ENCODE measurements at regions not wholly inside any gene's neighbourhood (a gene's known extent, or its start where the extent isn't known, plus 50 kb on each side); places are given as distances from the start of the nearest gene placed in this dataset.

GRCh38 chr4:135114079-135114478 is 912.5 kb upstream of the PABPC4L start:
- no CpG with 5 or more reads among the region's 2 CpGs for WGBS (ENCODE audit: extremely low coverage, insufficient coverage, low lambda C conversion rate)
- no peak overlapping the region for H3K56ac ChIP-seq (ENCODE audit: low read length)
- H3K4me3 ChIP-seq (ENCODE audit: low read length) = no peak overlapping the region
- no peak overlapping the region for H4K8ac ChIP-seq (ENCODE audit: low read depth, low read length)
- H4K5ac ChIP-seq (ENCODE audit: low read length) = no peak overlapping the region
- no peak overlapping the region for H3K4ac ChIP-seq (ENCODE audit: low read depth, low read length)
- no peak overlapping the region for H3K23ac ChIP-seq (ENCODE audit: low read length)
- no peaks in the 10 kb centered on the region for H3K27me3 ChIP-seq (ENCODE audit: insufficient read depth, low read length, poor library complexity)
- H3K79me2 ChIP-seq (ENCODE audit: control insufficient read depth, insufficient read depth, low read length) = no peaks in the 10 kb centered on the region
- no peak overlapping the region for H3K4me2 ChIP-seq (ENCODE audit: low read length)
- H3K18ac ChIP-seq (ENCODE audit: low read length) = no peak overlapping the region
- no peak overlapping the region for H2BK5ac ChIP-seq (ENCODE audit: low read length)
- no peak overlapping the region for H2BK15ac ChIP-seq (replicated peaks; ENCODE audit: low read depth)
- no peak overlapping the region for H2BK120ac ChIP-seq (ENCODE audit: low read depth, low read length)
- H3K4me1 ChIP-seq (ENCODE audit: control insufficient read depth, low read depth, low read length) = no peaks in the 10 kb centered on the region
- H3K36me3 ChIP-seq (ENCODE audit: control insufficient read depth, insufficient read depth, low read length) = no peaks in the 10 kb centered on the region
- H3K79me1 ChIP-seq (ENCODE audit: low read length) = no peaks in the 10 kb centered on the region
- no peak overlapping the region for H3K27ac ChIP-seq (ENCODE audit: low read depth, low read length)
- no peak overlapping the region for H3K9ac ChIP-seq (ENCODE audit: low read length)
- H2AK5ac ChIP-seq (ENCODE audit: low read length) = no peak overlapping the region
- no peak for DNase-seq

- no peak for DNase-seq
- no CpG with 5 or more reads among the region's 2 CpGs for WGBS (ENCODE audit: extremely low coverage, insufficient coverage, low lambda C conversion rate)
Observed at GRCh38 chr4:135098061-135098460, 896.5 kb upstream of the PABPC4L start.

GRCh38 chr4:135073389-135073788 is 871.8 kb upstream of the PABPC4L start:
- no peak overlapping the region for H3K4me3 ChIP-seq (ENCODE audit: low read length)
- H3K4me1 ChIP-seq (ENCODE audit: control insufficient read depth, low read depth, low read length) = no peaks in the 10 kb centered on the region
- WGBS (ENCODE audit: extremely low coverage, insufficient coverage, low lambda C conversion rate) = no CpG with 5 or more reads among the region's 2 CpGs
- no peak overlapping the region for H3K4me2 ChIP-seq (ENCODE audit: low read length)
- no peaks in the 10 kb centered on the region for H3K79me2 ChIP-seq (ENCODE audit: control insufficient read depth, insufficient read depth, low read length)
- H3K36me3 ChIP-seq (ENCODE audit: control insufficient read depth, insufficient read depth, low read length) = no peaks in the 10 kb centered on the region
- H4K5ac ChIP-seq (ENCODE audit: low read length) = no peak overlapping the region
- H3K4ac ChIP-seq (ENCODE audit: low read depth, low read length) = no peak overlapping the region
- H3K27me3 ChIP-seq (ENCODE audit: insufficient read depth, low read length, poor library complexity) = no peaks in the 10 kb centered on the region
- H3K79me1 ChIP-seq (ENCODE audit: low read length) = no peaks in the 10 kb centered on the region
- H3K56ac ChIP-seq (ENCODE audit: low read length) = no peak overlapping the region
- H3K18ac ChIP-seq (ENCODE audit: low read length) = no peak overlapping the region
- DNase-seq = no peak
- H3K27ac ChIP-seq (ENCODE audit: low read depth, low read length) = no peak overlapping the region
- H2BK5ac ChIP-seq (ENCODE audit: low read length) = no peak overlapping the region
- no peak overlapping the region for H3K9ac ChIP-seq (ENCODE audit: low read length)
- no peak overlapping the region for H2BK120ac ChIP-seq (ENCODE audit: low read depth, low read length)
- no peak overlapping the region for H3K23ac ChIP-seq (ENCODE audit: low read length)
- no peak overlapping the region for H4K8ac ChIP-seq (ENCODE audit: low read depth, low read length)
- H2BK15ac ChIP-seq (replicated peaks; ENCODE audit: low read depth) = no peak overlapping the region
- H2AK5ac ChIP-seq (ENCODE audit: low read length) = no peak overlapping the region

More at GRCh38 chr4:135098061-135098460, 896.5 kb upstream of the PABPC4L start:
- Histone ChIP-seq H4K8ac (ENCODE audit: low read depth, low read length) (no peak overlapping the region), H3K79me2 (ENCODE audit: control insufficient read depth, insufficient read depth, low read length) (no peaks in the 10 kb centered on the region), H3K4me3 (ENCODE audit: low read length) (no peak overlapping the region), H3K18ac (ENCODE audit: low read length) (no peak overlapping the region), H3K56ac (ENCODE audit: low read length) (no peak overlapping the region), H2BK120ac (ENCODE audit: low read depth, low read length) (no peak overlapping the region), H3K27ac (ENCODE audit: low read depth, low read length) (no peak overlapping the region), H3K4ac (ENCODE audit: low read depth, low read length) (no peak overlapping the region), H2BK15ac (replicated peaks; ENCODE audit: low read depth) (no peak overlapping the region), H2BK5ac (ENCODE audit: low read length) (no peak overlapping the region), H3K4me1 (ENCODE audit: control insufficient read depth, low read depth, low read length) (no peaks in the 10 kb centered on the region), H2AK5ac (ENCODE audit: low read length) (no peak overlapping the region), H3K27me3 (ENCODE audit: insufficient read depth, low read length, poor library complexity) (no peaks in the 10 kb centered on the region), H3K9ac (ENCODE audit: low read length) (no peak overlapping the region), H3K79me1 (ENCODE audit: low read length) (no peaks in the 10 kb centered on the region), H4K5ac (ENCODE audit: low read length) (no peak overlapping the region), H3K4me2 (ENCODE audit: low read length) (no peak overlapping the region), H3K23ac (ENCODE audit: low read length) (no peak overlapping the region), H3K36me3 (ENCODE audit: control insufficient read depth, insufficient read depth, low read length) (no peaks in the 10 kb centered on the region)

GRCh38 chr4:135072553-135072952 is 871.0 kb upstream of the PABPC4L start:
- no peak overlapping the region for H3K18ac ChIP-seq (ENCODE audit: low read length)
- no peaks in the 10 kb centered on the region for H3K27me3 ChIP-seq (ENCODE audit: insufficient read depth, low read length, poor library complexity)
- H3K4ac ChIP-seq (ENCODE audit: low read depth, low read length) = no peak overlapping the region
- H3K79me2 ChIP-seq (ENCODE audit: control insufficient read depth, insufficient read depth, low read length) = no peaks in the 10 kb centered on the region
- H2AK5ac ChIP-seq (ENCODE audit: low read length) = no peak overlapping the region
- no peak overlapping the region for H3K56ac ChIP-seq (ENCODE audit: low read length)
- no peak overlapping the region for H2BK5ac ChIP-seq (ENCODE audit: low read length)
- no peak overlapping the region for H3K4me2 ChIP-seq (ENCODE audit: low read length)
- WGBS (ENCODE audit: extremely low coverage, insufficient coverage, low lambda C conversion rate) = no CpG with 5 or more reads among the region's 3 CpGs
- no peaks in the 10 kb centered on the region for H3K79me1 ChIP-seq (ENCODE audit: low read length)
- H2BK15ac ChIP-seq (replicated peaks; ENCODE audit: low read depth) = no peak overlapping the region
- no peaks in the 10 kb centered on the region for H3K4me1 ChIP-seq (ENCODE audit: control insufficient read depth, low read depth, low read length)
- H4K5ac ChIP-seq (ENCODE audit: low read length) = no peak overlapping the region
- no peak for DNase-seq
- no peak overlapping the region for H3K27ac ChIP-seq (ENCODE audit: low read depth, low read length)
- H3K36me3 ChIP-seq (ENCODE audit: control insufficient read depth, insufficient read depth, low read length) = no peaks in the 10 kb centered on the region
- no peak overlapping the region for H3K9ac ChIP-seq (ENCODE audit: low read length)
- no peak overlapping the region for H2BK120ac ChIP-seq (ENCODE audit: low read depth, low read length)
- H4K8ac ChIP-seq (ENCODE audit: low read depth, low read length) = no peak overlapping the region
- H3K23ac ChIP-seq (ENCODE audit: low read length) = no peak overlapping the region
- no peak overlapping the region for H3K4me3 ChIP-seq (ENCODE audit: low read length)

GRCh38 chr4:135065366-135065765 is 863.8 kb upstream of the PABPC4L start:
- H3K79me1 ChIP-seq (ENCODE audit: low read length) = no peaks in the 10 kb centered on the region
- H3K56ac ChIP-seq (ENCODE audit: low read length) = no peak overlapping the region
- no peaks in the 10 kb centered on the region for H3K79me2 ChIP-seq (ENCODE audit: control insufficient read depth, insufficient read depth, low read length)
- H3K4me3 ChIP-seq (ENCODE audit: low read length) = no peak overlapping the region
- DNase-seq = no peak
- H3K4ac ChIP-seq (ENCODE audit: low read depth, low read length) = no peak overlapping the region
- no peaks in the 10 kb centered on the region for H3K36me3 ChIP-seq (ENCODE audit: control insufficient read depth, insufficient read depth, low read length)
- H2BK5ac ChIP-seq (ENCODE audit: low read length) = no peak overlapping the region
- no peaks in the 10 kb centered on the region for H3K4me1 ChIP-seq (ENCODE audit: control insufficient read depth, low read depth, low read length)
- H2BK120ac ChIP-seq (ENCODE audit: low read depth, low read length) = no peak overlapping the region
- no peak overlapping the region for H3K9ac ChIP-seq (ENCODE audit: low read length)
- H2BK15ac ChIP-seq (replicated peaks; ENCODE audit: low read depth) = no peak overlapping the region
- H4K5ac ChIP-seq (ENCODE audit: low read length) = no peak overlapping the region
- no peak overlapping the region for H4K8ac ChIP-seq (ENCODE audit: low read depth, low read length)
- H3K18ac ChIP-seq (ENCODE audit: low read length) = no peak overlapping the region
- no peak overlapping the region for H3K27ac ChIP-seq (ENCODE audit: low read depth, low read length)
- no peak overlapping the region for H3K23ac ChIP-seq (ENCODE audit: low read length)
- no peak overlapping the region for H2AK5ac ChIP-seq (ENCODE audit: low read length)
- no peak overlapping the region for H3K4me2 ChIP-seq (ENCODE audit: low read length)
- no CpG with 5 or more reads among the region's 2 CpGs for WGBS (ENCODE audit: extremely low coverage, insufficient coverage, low lambda C conversion rate)
- H3K27me3 ChIP-seq (ENCODE audit: insufficient read depth, low read length, poor library complexity) = no peaks in the 10 kb centered on the region

- Histone ChIP-seq H3K4ac (ENCODE audit: low read depth, low read length) (no peak overlapping the region), H4K5ac (ENCODE audit: low read length) (no peak overlapping the region), H2BK15ac (replicated peaks; ENCODE audit: low read depth) (no peak overlapping the region), H3K23ac (ENCODE audit: low read length) (no peak overlapping the region), H3K4me3 (ENCODE audit: low read length) (no peak overlapping the region), H3K27me3 (ENCODE audit: insufficient read depth, low read length, poor library complexity) (no peaks in the 10 kb centered on the region), H3K79me2 (ENCODE audit: control insufficient read depth, insufficient read depth, low read length) (no peaks in the 10 kb centered on the region), H2AK5ac (ENCODE audit: low read length) (no peak overlapping the region), H4K8ac (ENCODE audit: low read depth, low read length) (no peak overlapping the region), H3K27ac (ENCODE audit: low read depth, low read length) (no peak overlapping the region), H3K56ac (ENCODE audit: low read length) (no peak overlapping the region), H3K4me2 (ENCODE audit: low read length) (no peak overlapping the region), H3K79me1 (ENCODE audit: low read length) (no peaks in the 10 kb centered on the region), H3K9ac (ENCODE audit: low read length) (no peak overlapping the region), H3K18ac (ENCODE audit: low read length) (no peak overlapping the region), H2BK5ac (ENCODE audit: low read length) (no peak overlapping the region), H3K4me1 (ENCODE audit: control insufficient read depth, low read depth, low read length) (no peaks in the 10 kb centered on the region), H2BK120ac (ENCODE audit: low read depth, low read length) (no peak overlapping the region), H3K36me3 (ENCODE audit: control insufficient read depth, insufficient read depth, low read length) (no peaks in the 10 kb centered on the region)
- DNase-seq = no peak
- no CpG with 5 or more reads among the region's 7 CpGs for WGBS (ENCODE audit: extremely low coverage, insufficient coverage, low lambda C conversion rate)
Observed at GRCh38 chr4:135050086-135050717, 848.6 kb upstream of the PABPC4L start.
